Middle frontal gyrus (tissue), 1 donor: ENCODE measurements at regions not wholly inside any gene's neighbourhood (a gene's known extent, or its start where the extent isn't known, plus 50 kb on each side); places are given as distances from the start of the nearest gene placed in this dataset.
"Not testable (repeated sequence)": the region's sequence is repeated elsewhere in the genome, so short reads cannot be mapped to it uniquely, and the experiment has no call there.

Experiments
- DNase-seq: peaks from one replicate; pipeline ENCODE4 v3.0.0-alpha.2; 2015; ENCODE audit warnings: low spot score; ENCODE audit errors: extremely low spot score

- no peak for DNase-seq
Observed at GRCh38 chr3:3689601-3690375, 109.4 kb upstream of the LRRN1 start.

GRCh38 chr3:3686907-3687648, 112.2 kb upstream of the LRRN1 start:
- DNase-seq = no peak

- DNase-seq = no peak
Observed at GRCh38 chr3:3685721-3686120, 113.5 kb upstream of the LRRN1 start.

- no peak for DNase-seq
Observed at GRCh38 chr3:3683261-3683660, 116.0 kb upstream of the LRRN1 start.

GRCh38 chr3:3675801-3676200, 123.4 kb upstream of the LRRN1 start:
- no peak for DNase-seq

- DNase-seq = no peak
Observed at GRCh38 chr3:3675186-3675585, 124.0 kb upstream of the LRRN1 start.

GRCh38 chr3:3666664-3667063, 132.6 kb upstream of the LRRN1 start:
- DNase-seq = no peak

GRCh38 chr3:3665961-3666640, 133.1 kb upstream of the LRRN1 start:
- DNase-seq = no peak

GRCh38 chr3:3665546-3665945, 133.7 kb upstream of the LRRN1 start:
- no peak for DNase-seq

- DNase-seq = no peak
Observed at GRCh38 chr3:3664935-3665334, 134.3 kb upstream of the LRRN1 start.

- DNase-seq = no peak
Observed at GRCh38 chr3:3662610-3663009, 136.6 kb upstream of the LRRN1 start.

- no peak for DNase-seq
Observed at GRCh38 chr3:3654916-3655315, 144.3 kb upstream of the LRRN1 start.

GRCh38 chr3:3648988-3649679, 150.1 kb upstream of the LRRN1 start:
- no peak for DNase-seq

- no peak for DNase-seq
Observed at GRCh38 chr3:3646934-3647333, 152.3 kb upstream of the LRRN1 start.

GRCh38 chr3:3646103-3646844, 153.0 kb upstream of the LRRN1 start:
- not testable (repeated sequence) for DNase-seq

GRCh38 chr3:3641877-3642455, 157.3 kb upstream of the LRRN1 start:
- no peak for DNase-seq

GRCh38 chr3:3639078-3639477, 160.2 kb upstream of the LRRN1 start:
- DNase-seq = no peak

GRCh38 chr3:3636815-3637214, 162.4 kb upstream of the LRRN1 start:
- DNase-seq = no peak

- DNase-seq = no peak
Observed at GRCh38 chr3:3635109-3635508, 164.1 kb upstream of the LRRN1 start.

GRCh38 chr3:3634326-3634725, 164.9 kb upstream of the LRRN1 start:
- DNase-seq = no peak

GRCh38 chr3:3633761-3634160, 165.5 kb upstream of the LRRN1 start:
- no peak for DNase-seq
